Stimulated activated naive CD8-positive, alpha-beta T cell treated with anti-CD3 and anti-CD28 coated beads, Interleukin-15, Interleukin-2, amounts not matched to agents 100 ng/mL and 50 ng/mL, for 24 hours (primary cell): ENCODE measurements at regions not wholly inside any gene's neighbourhood (a gene's known extent, or its start where the extent isn't known, plus 50 kb on each side); places are given as distances from the start of the nearest gene placed in this dataset.

Experiments used
- H3K27ac Mint-ChIP-seq: one replicate; pipeline ENCODE4 v1.8.0; 2021; ENCODE audit warnings: mild to moderate bottlenecking, mixed read lengths
- H3K27me3 Mint-ChIP-seq: one replicate; pipeline ENCODE4 v1.8.0; 2021; ENCODE audit warnings: mixed read lengths
- H3K36me3 Mint-ChIP-seq: one replicate; pipeline ENCODE4 v1.8.0; 2021; ENCODE audit warnings: low read depth, mixed read lengths
- H3K4me1 Mint-ChIP-seq: one replicate; pipeline ENCODE4 v1.8.0; 2021; ENCODE audit warnings: low read depth, mixed read lengths
- H3K4me3 Mint-ChIP-seq: one replicate; pipeline ENCODE4 v1.8.0; 2021; ENCODE audit warnings: mild to moderate bottlenecking, mixed read lengths
- H3K9me3 Mint-ChIP-seq: one replicate; pipeline ENCODE4 v1.8.0; 2021; ENCODE audit warnings: mixed read lengths

GRCh38 chr15:95432878-95433405 lies 897.6 kb upstream of the NR2F2 start:
- Mint-ChIP-seq H3K36me3 (no peaks in the 10 kb centered on the region), H3K27ac (no peak overlapping the region), H3K27me3 (no peaks in the 10 kb centered on the region), H3K4me3 (no peak overlapping the region), H3K4me1 (no peaks in the 10 kb centered on the region), H3K9me3 (no peaks in the 10 kb centered on the region)

- Mint-ChIP-seq H3K9me3 (no peaks in the 10 kb centered on the region), H3K27ac (no peak overlapping the region), H3K4me1 (no peaks in the 10 kb centered on the region), H3K4me3 (no peak overlapping the region), H3K36me3 (no peaks in the 10 kb centered on the region), H3K27me3 (no peaks in the 10 kb centered on the region)
These were observed 890.6 kb upstream of the NR2F2 start for GRCh38 chr15:95439922-95440376.

- Mint-ChIP-seq H3K4me1 (no peaks in the 10 kb centered on the region), H3K9me3 (no peaks in the 10 kb centered on the region), H3K4me3 (no peak overlapping the region), H3K36me3 (no peaks in the 10 kb centered on the region), H3K27ac (no peak overlapping the region), H3K27me3 (no peaks in the 10 kb centered on the region)
These were observed 889.8 kb upstream of the NR2F2 start for GRCh38 chr15:95440712-95441111.

GRCh38 chr15:95442107-95442719 lies 888.3 kb upstream of the NR2F2 start:
- Mint-ChIP-seq H3K27ac (no peak overlapping the region), H3K9me3 (peaks cover 4% of the 10 kb centered on the region), H3K4me1 (peaks cover 13% of the 10 kb centered on the region), H3K36me3 (no peaks in the 10 kb centered on the region), H3K27me3 (no peaks in the 10 kb centered on the region), H3K4me3 (no peak overlapping the region)

GRCh38 chr15:95444860-95445259 lies 885.6 kb upstream of the NR2F2 start:
- Mint-ChIP-seq H3K27ac (no peak overlapping the region), H3K36me3 (no peaks in the 10 kb centered on the region), H3K9me3 (peaks cover 4% of the 10 kb centered on the region), H3K27me3 (peaks cover 10% of the 10 kb centered on the region), H3K4me1 (peaks cover 25% of the 10 kb centered on the region), H3K4me3 (no peak overlapping the region)

- Mint-ChIP-seq H3K9me3 (peaks cover 4% of the 10 kb centered on the region), H3K36me3 (no peaks in the 10 kb centered on the region), H3K4me1 (peaks cover 25% of the 10 kb centered on the region), H3K27me3 (peaks cover 17% of the 10 kb centered on the region), H3K4me3 (peak overlapping the region; percentile 69), H3K27ac (peak overlapping the region; percentile 74)
These were observed 883.6 kb upstream of the NR2F2 start for GRCh38 chr15:95446854-95447253.

GRCh38 chr15:95447486-95447885 lies 883.0 kb upstream of the NR2F2 start:
- H3K36me3 Mint-ChIP-seq = no peaks in the 10 kb centered on the region
- peaks cover 25% of the 10 kb centered on the region for H3K4me1 Mint-ChIP-seq
- no peak overlapping the region for H3K27ac Mint-ChIP-seq
- H3K4me3 Mint-ChIP-seq = peak overlapping the region; percentile 69
- peaks cover 4% of the 10 kb centered on the region for H3K9me3 Mint-ChIP-seq
- peaks cover 22% of the 10 kb centered on the region for H3K27me3 Mint-ChIP-seq

GRCh38 chr15:95448531-95449229 lies 881.8 kb upstream of the NR2F2 start:
- Mint-ChIP-seq H3K27ac (no peak overlapping the region), H3K4me1 (peaks cover 25% of the 10 kb centered on the region), H3K36me3 (no peaks in the 10 kb centered on the region), H3K27me3 (peaks cover 23% of the 10 kb centered on the region), H3K9me3 (peaks cover 4% of the 10 kb centered on the region), H3K4me3 (no peak overlapping the region)

- H3K4me1 Mint-ChIP-seq = peaks cover 25% of the 10 kb centered on the region
- H3K4me3 Mint-ChIP-seq = no peak overlapping the region
- peaks cover 23% of the 10 kb centered on the region for H3K27me3 Mint-ChIP-seq
- H3K27ac Mint-ChIP-seq = no peak overlapping the region
- no peaks in the 10 kb centered on the region for H3K36me3 Mint-ChIP-seq
- peaks cover 4% of the 10 kb centered on the region for H3K9me3 Mint-ChIP-seq
These were observed 881.3 kb upstream of the NR2F2 start for GRCh38 chr15:95449230-95449628.

GRCh38 chr15:95450413-95450812 lies 880.1 kb upstream of the NR2F2 start:
- H3K27me3 Mint-ChIP-seq = peaks cover 23% of the 10 kb centered on the region
- no peaks in the 10 kb centered on the region for H3K36me3 Mint-ChIP-seq
- H3K4me3 Mint-ChIP-seq = no peak overlapping the region
- peaks cover 9% of the 10 kb centered on the region for H3K9me3 Mint-ChIP-seq
- H3K27ac Mint-ChIP-seq = no peak overlapping the region
- peaks cover 35% of the 10 kb centered on the region for H3K4me1 Mint-ChIP-seq

GRCh38 chr15:95451938-95452337 lies 878.6 kb upstream of the NR2F2 start:
- peaks cover 27% of the 10 kb centered on the region for H3K27me3 Mint-ChIP-seq
- no peak overlapping the region for H3K4me3 Mint-ChIP-seq
- H3K9me3 Mint-ChIP-seq = peaks cover 9% of the 10 kb centered on the region
- H3K4me1 Mint-ChIP-seq = peaks cover 39% of the 10 kb centered on the region
- H3K36me3 Mint-ChIP-seq = no peaks in the 10 kb centered on the region
- H3K27ac Mint-ChIP-seq = no peak overlapping the region

GRCh38 chr15:95454403-95455262 lies 875.9 kb upstream of the NR2F2 start:
- Mint-ChIP-seq H3K9me3 (peaks cover 9% of the 10 kb centered on the region), H3K4me3 (no peak overlapping the region), H3K27me3 (peaks cover 18% of the 10 kb centered on the region), H3K36me3 (no peaks in the 10 kb centered on the region), H3K27ac (no peak overlapping the region), H3K4me1 (peaks cover 24% of the 10 kb centered on the region)

GRCh38 chr15:95457520-95457919 lies 873.0 kb upstream of the NR2F2 start:
- H3K9me3 Mint-ChIP-seq = peaks cover 9% of the 10 kb centered on the region
- no peaks in the 10 kb centered on the region for H3K36me3 Mint-ChIP-seq
- H3K27ac Mint-ChIP-seq = no peak overlapping the region
- peaks cover 9% of the 10 kb centered on the region for H3K27me3 Mint-ChIP-seq
- no peak overlapping the region for H3K4me3 Mint-ChIP-seq
- peaks cover 24% of the 10 kb centered on the region for H3K4me1 Mint-ChIP-seq

GRCh38 chr15:95458721-95459120 lies 871.8 kb upstream of the NR2F2 start:
- Mint-ChIP-seq H3K4me1 (peaks cover 24% of the 10 kb centered on the region), H3K27me3 (peaks cover 8% of the 10 kb centered on the region), H3K9me3 (peaks cover 9% of the 10 kb centered on the region), H3K4me3 (no peak overlapping the region), H3K36me3 (no peaks in the 10 kb centered on the region), H3K27ac (no peak overlapping the region)

- peaks cover 8% of the 10 kb centered on the region for H3K27me3 Mint-ChIP-seq
- peaks cover 9% of the 10 kb centered on the region for H3K9me3 Mint-ChIP-seq
- no peak overlapping the region for H3K27ac Mint-ChIP-seq
- H3K36me3 Mint-ChIP-seq = no peaks in the 10 kb centered on the region
- peaks cover 24% of the 10 kb centered on the region for H3K4me1 Mint-ChIP-seq
- no peak overlapping the region for H3K4me3 Mint-ChIP-seq
These were observed 871.2 kb upstream of the NR2F2 start for GRCh38 chr15:95459273-95459672.
